CD4-positive, alpha-beta T cell treated with Interleukin-21 for 1 hour (primary cell): ENCODE measurements at regions not wholly inside any gene's neighbourhood (a gene's known extent, or its start where the extent isn't known, plus 50 kb on each side); places are given as distances from the start of the nearest gene placed in this dataset.
A peak's percentile ranks its signal among the peaks of the same experiment; 100 is the strongest.

Source experiments
- DNase-seq: peaks from one replicate; pipeline ENCODE4 v3.0.0-alpha.2; 2020

DNA sequence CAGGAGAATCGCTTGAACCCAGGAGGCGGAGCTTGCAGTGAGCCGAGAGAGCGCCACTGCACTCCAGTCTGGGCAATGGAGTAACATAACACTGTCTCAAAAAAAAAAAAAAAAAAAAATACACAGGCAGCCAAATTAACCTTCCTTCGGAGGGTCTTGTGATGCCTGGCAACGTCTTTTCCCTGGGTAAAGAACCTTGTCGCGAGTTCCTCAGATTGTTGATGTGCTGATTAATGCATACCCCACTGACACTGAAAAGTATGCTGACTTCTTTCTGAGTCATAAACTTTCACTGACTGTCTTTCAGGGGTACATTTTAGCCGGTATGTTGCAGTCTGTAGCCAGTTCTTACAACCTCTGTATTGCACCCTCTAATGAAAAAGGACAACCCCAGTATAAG lies 95.1 kb upstream of the SOD1 start:
- DNase-seq = no peak

DNA sequence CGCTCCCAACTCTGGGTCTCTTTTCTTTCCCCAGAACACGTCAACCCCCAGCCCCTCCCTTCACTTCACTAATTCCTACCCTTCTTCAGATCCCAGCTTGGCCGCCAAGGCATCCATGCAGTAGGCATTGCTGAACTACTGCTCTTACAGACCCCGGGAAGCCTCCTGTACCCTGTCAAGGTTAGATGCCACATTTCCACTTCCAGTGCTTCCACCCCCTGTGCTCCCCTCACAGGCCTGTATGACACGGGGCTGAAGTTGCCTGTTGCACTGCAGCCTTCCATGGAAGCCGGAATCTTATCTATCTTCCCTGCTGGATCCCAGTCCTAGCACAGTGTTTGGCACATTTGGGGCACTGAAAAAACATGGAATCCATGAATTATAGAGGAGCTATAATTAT lies 99.0 kb upstream of the SOD1 start:
- DNase-seq = no peak

DNA sequence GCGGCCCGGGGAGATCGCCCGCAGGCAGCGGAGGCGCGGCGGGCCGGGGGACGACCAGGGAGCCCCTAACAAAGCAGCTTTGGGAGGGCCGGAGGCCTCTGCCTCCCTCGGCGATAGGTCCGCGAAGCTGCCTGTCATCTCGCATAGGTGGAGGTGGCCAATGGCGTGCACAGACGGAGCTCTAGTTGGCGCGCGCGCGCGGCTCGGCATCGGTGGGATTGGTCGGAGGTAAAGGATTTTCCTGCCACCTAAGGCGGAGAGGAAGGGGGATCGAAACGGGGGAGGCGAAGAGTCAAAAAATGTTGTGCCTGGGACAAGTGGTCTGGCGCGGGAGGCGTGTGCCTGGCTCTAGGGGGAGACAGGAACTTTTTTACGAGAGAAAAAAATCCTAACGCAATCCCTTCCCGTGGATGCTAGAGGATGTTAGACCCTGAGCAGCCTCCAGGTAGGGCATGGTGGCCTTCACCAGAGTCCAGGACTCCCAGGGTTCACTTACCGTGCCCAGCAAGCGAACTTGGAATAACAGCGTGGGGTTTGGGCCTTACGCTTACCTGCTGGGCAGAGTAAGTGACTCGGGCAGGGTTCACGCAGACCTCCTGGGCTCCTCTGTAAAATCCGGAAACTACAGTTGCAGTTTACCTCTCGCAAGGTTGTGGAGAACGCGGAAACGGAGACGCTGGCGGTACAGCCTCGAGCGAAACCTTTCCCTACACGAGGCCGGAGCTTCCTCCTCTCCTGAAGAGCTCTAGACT lies 99.9 kb upstream of the SOD1 start:
- DNase-seq = peak; percentile 92

DNA sequence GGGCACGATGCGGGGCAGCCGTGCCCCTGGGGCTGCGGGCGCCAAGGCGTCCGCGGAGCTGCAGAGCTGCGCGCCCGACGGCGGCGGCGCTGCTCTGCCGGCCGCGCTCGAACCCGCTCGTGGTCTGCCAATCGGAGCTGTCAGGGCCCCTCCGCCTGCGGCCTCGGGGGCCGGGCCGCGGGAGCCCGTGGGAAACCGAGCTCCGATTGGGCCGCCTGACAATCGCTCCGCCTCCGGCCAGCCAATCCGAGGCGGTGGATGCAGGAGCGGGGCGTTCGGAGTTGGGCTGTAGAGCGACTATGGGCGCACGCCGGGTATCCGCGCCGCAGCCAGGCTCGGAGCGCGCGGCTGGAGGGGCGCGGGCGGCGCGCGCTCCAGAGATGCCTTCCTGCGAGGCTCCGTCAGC lies 100.5 kb upstream of the SOD1 start:
- peak; percentile 92 for DNase-seq

DNA sequence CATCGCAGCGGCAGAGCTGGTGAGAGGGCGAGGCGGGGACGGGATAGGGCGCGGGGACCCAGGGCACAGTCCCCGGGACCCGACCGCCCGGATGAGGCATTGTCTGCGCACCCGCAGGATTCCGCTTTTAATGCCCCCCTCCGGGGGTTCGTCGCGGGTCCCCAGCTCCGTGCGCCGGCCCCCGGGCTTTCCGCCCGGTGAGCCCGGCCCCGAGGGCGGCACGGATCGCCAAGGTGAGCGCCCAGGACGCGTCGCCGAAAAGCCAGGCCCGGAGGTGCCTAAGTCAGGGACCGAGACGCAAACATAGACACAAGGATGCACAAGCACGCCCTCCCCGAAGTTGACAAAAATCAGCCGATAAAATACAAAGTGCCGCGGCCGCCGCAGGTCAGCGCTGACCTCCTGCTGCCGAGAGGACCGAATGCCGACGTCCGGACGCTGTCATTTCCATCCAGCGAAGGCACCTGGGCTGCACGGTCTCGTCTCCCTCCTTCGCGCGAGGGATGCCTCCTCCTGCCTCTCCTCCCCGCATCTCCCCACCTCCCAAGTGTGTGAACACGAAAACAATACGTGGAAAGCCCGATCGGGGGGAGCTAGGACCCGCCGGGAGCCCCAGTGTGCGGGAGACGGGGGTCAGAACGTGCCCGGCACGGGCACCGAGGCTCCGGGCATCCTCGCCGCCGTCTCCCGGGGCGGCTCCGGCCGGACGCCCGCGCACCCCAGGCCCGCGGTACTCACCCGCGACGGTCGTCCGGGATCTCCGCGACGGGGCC lies 101.1 kb upstream of the SOD1 start:
- DNase-seq = peak; percentile 7

DNA sequence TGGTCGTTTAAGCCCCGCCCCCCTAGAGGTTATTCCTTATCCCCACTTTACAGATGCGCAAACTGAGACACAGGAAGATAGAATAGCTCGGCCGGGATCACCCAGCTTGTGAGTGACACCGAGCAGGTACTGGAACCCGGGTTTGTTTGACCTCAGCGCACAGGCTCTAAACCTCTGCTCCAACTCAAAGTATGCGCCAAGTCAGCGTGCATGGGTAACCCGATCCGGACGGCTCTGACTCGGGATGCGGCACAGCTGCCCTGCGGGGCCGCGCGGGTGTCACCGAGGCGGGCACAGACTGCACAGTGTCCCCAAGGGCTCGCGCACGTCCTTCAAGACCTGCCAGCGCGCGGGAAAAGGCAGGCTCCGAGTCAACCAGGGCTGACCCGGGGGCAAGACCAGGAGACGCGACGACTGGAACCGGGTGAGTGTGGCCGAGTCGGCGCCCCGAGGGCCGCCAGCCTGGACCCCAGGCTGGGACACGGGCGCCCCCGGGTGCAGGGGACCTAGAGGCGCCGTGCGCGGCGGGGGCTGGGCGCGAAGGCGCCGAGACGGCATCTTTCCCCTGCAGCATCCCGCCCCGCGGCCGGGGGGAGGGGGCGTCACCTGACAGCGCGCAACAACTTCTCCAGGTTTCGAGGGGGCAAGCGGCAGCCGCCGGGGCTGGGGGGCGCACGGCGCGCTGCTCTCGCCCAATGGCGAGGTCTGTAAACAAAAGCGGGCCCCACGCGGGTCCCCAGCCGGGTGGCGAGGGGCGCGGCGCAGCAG lies 101.9 kb upstream of the SOD1 start:
- DNase-seq = peak; percentile 11

DNA sequence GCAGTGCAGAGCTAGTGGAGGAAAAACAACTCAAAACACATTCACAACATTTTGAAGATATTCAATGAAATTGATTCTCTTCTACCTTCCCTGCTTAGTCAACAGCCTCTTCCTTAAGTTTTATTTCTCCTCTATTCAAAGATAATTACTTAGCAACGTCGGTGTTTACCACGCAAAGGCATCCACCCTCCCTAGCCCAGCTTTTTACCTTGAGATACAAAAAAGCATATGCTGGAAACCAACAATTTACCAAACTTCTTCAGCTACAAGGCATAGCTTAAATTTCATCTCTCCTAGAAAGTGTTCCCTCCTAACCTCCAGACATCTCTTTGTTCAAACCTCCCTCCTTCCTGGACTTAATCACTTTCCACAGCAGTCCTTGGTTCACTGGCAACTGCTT lies 102.8 kb upstream of the SOD1 start:
- DNase-seq = no peak

DNA sequence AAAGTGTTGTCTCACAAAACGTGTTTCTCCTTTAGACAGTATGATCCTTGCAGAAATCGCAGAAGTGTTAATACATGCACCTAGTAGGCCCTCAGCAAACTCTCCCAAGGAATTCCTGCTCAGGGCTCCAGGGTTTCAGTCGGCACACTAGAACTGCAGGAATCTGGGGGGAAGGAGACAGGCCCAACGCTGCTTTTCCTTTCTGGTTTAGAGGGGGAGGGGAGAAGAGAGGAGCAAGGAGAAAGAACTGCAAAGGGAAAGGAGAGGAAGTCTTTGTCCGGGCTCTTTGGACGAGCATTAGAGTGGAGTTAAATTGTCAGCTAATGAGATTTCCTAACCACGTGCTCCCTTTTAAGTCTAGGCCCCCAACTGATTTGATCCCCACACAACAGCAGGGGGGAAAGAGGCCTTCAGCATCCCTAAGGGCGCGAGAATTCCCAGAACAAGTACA lies 103.7 kb upstream of the SOD1 start:
- DNase-seq = no peak

DNA sequence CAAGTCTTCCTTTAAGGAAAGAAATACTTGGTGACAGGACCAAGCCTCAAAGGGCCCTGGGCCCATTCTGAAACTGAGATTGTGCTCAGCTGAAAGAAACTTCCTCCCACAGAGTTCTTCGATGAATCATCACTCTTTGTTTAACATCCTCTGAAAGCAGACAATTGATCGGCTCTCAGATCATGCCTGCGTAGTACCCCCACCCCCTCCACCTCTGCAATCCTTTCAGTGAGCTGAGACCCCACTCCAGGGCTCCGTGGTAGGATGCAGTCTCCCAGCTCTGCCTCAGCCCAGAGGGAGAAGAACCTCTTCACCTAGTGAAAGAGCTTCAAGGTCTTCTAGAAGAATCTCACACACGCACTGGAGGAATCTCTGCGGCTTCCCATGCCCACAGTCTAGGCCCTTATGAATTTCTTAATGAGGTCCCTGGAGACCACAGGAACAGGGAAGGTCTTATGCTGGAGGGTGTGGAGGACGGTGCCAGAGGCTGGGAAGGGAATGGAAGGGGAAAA lies 104.9 kb upstream of the SOD1 start:
- DNase-seq = no peak

DNA sequence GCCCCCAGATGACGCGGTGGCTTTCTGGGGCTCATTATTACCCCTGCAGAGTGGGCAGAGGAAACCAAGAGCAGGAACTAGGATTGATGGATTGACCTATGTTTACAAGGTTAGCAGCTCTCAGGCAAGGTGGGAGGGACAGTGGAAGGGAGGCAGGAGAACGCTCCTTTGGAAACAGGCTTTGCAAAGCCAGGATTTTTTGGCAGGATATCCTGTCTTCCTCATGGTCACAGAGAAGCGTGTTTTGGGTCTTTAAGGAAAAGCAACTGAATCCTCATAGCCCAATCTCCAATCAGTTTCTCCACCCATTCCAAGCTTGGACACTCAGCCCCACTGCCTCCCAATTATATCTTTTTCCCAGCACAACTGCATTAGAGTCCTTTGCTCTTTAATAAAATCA lies 105.6 kb upstream of the SOD1 start:
- DNase-seq = no peak

DNA sequence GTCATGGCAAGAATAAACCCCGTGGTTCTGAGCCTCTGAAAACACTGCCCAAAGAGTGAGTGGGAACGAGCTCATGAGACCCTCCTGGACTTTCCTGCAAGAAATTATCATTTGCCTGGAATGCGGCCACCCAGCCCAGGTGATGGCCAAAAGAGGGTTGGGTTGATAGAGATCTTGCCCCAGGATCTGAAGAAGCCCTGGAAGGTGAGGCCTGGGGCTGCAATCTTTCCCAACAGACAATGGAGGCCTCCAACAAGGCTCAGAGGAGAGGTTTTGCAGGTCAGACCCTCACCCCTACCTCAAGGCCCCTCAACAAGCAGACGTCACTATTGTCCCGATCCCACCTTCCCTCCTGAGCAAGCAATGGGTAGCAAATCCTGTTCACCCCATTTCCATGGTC lies 106.0 kb upstream of the SOD1 start:
- DNase-seq = no peak

DNA sequence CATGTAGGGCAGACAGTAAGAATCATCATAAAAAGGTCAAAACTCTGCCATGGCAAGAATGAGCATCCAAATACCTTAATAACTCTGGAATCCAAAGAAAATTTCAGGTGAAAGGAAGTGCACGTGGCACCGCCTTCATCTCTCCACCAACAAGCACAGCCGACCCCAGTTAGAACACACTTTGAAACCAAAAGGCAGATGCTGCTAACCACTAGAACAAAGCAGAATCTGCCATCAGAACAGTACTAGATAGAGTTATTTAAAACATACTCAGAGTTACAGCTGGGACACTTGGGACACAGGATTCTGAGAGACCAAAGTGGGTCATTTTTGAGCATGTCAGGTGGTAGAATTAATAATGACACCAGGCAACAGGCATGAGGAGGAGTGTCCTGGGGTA lies 106.7 kb upstream of the SOD1 start:
- no peak for DNase-seq

DNA sequence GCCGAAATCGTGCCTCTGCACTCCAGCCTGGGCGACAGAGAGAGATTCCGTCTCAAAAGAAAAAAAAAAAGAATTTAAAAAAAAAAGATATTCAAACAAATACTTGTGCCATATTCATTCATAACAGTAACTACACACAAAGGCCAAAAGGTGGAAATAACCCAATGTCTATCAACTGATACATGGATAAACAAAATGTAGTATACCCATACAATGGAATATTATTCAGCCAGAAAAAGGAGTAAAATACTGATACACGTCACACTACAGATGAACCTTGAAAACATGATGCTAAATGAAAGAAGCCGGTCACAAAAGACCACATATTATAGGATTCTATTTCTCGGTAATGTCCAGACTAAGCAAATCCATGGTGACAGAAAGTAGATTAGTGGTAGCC lies 109.4 kb upstream of the SOD1 start:
- DNase-seq = no peak

DNA sequence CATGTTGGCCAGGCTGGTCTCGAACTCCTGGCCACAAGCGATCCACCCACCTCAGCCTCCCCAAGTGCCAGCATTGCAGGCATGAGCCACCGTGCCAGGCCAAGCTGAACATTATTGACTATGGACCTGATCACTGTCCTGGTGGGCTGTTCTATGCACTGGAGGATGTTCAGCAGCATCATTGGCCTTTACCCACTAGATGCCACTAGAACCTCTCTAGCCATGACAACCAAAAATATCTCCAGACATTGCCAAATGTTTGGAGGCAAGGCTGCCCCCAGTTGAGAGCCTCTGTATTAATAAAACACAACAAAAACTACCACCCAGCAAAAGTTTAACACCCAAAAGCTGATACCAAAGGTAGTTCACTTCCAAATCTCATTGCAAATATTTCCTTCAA lies 110.8 kb upstream of the SOD1 start:
- no peak for DNase-seq

DNA sequence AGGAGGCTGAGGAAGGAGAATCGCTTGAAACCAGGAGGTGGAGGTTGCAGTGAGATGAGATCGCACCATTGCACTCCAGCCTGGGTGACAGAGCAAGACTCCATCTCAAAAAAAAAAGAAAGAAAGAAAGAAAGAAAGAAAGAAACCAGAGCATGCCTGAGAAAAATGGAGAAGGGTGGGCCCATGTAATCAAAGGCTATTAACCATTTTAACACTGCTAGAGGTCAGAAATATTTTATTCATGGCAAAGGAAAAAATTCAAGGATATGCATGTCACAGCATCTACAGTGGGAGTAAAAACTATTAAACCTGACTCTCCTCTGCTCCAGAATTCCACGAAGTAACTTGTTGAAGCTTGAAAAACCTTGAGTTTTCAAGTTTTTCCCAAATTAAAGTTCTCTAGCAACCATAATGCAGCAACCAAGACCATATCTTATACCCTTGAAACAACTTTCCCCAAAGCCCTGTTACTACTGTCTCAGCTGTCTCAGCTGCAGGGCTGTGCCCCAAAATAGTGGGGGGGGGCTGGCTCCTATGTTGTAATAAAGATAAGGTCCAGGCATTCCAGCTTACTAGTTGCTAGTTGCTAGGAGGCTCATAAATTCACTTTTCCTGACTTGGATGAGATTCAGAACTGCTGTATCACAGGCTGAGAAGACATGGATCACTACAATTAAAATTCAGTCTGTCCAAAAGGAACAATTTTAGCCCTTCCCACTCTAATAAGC lies 112.9 kb upstream of the SOD1 start:
- DNase-seq = no peak

DNA sequence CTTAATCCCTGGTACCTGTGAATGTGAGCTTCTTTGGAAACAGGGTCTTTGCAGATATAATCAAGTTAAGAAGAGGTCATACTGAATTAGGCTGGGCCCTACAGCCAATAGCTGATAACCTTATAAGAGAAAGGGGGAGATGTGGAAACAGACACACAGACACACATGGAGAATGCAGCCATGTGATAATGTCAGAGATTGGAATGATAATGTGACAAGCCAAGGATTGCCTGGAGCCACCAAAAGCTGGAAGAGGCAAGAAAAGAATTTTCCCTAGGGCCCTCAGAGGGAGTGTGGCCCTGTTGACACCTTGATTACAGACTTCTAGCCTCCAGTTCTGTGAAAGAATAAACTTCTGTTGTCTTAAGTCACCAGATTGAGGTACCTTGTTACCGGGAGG lies 114.5 kb upstream of the SOD1 start:
- DNase-seq = no peak

DNA sequence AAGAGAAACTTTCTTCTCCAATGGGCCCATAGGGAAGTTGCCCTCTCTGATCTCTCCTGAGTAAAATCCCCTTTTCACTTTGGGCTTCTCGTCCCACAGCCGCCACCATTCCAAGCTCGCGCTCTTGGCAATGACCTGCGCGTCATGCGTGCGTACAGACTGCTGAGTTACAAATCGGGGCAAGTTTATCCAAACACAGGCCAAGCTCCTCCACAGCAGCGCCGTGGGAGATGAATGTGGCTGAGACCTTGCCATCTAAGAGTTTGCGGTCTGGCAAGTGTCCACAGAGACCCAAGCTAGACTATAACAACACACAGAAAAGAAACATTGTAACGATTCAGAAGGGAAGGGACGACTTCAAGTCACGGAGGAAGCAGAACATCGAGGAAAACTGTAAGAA lies 116.3 kb upstream of the SOD1 start:
- DNase-seq = no peak

DNA sequence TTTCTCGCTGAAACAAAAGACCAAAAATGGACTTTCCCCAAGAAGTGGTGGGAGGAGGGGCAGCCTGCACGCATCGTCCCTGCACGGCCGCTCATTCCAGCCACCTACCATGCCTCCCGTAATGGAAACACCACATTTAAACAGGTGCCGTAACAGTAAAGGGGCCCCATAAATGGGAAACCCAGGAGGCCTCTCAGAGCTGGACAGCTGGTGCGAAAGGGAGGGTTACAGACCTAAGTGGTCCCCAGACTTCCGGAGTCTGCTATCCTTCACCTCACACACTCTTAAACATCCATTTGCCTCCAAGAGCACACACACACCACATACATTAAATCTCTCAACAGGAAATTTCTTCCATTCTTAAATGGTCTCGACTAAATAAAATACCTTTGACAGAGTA lies 120.7 kb upstream of the SOD1 start:
- DNase-seq = no peak

DNA sequence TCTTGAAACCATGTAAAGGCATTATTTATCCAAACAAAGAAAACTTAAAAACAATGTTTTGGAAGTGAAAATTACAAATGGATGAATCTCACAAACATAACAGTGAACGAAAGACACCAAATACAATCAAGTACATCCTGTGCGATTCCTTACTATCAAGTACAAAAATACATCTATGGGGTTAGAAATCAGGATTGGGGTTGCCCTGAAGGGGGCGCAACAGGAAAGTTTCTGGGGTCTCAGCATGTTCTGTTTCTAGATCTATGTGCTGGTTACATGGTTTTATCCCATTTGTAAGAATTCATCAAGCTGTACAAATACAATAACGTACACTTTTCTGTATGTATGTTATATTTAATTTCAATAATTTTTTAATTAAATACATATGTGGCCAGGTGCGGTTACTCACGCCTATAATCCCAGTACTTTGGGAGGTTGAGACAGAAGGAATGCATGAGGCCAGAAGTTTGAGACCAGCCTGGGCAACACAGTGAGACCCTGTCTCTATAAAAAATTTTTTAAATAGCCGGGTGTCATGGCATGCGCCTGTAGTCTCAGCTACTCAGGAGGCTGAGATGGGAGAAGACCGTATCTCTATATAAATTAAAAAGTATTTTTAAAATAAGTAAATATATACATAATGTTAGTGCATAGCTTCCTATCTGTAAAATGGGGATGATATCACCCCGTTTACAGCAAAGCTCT lies 121.5 kb upstream of the SOD1 start:
- no peak for DNase-seq

DNA sequence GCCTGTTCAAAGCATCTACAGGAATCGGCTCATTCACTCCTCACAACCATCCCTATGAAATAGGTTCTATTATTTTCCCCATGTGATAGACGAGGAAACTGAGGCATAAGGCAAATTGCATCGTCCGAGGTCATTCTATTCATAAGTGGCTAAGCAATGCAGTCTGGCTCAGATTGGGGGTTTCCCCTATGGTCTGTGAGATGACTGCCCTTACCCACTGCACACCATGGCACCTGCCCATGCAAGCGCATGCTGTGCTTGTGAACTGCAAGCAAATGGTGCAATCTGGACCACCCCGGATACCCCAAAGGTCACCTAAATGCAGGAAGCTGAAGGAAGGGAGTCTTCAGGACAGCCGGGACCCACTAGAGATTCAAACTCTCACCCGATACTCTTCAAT lies 123.4 kb upstream of the SOD1 start:
- DNase-seq = no peak

DNA sequence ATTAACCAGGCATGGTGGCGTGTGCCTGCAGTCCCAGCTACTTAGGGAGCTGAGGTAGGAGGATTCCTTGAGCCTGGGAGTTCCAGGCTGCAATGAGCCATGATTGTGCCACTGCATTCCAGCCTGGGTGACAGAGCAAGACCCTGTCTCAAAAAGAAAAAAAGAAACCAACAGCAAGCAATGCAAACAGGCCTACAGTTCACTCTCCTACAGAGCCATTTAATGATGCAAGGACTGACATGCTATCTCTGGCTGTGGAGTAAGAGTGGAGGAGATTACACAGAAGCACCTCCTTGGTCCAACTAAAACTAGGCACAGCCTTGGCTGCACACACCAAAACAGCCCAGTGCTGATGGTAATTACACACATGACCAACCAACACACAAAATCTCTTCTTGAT lies 127.5 kb upstream of the SOD1 start:
- DNase-seq = no peak
